ENCODE measurements at regions not wholly inside any gene's neighbourhood (a gene's known extent, or its start where the extent isn't known, plus 50 kb on each side); places are given as distances from the start of the nearest gene placed in this dataset.

GRCh38 chr9:79254900-79255650 lies 316.7 kb upstream of the TLE4 start:
- no peaks in the 10 kb centered on the region for H3K9me3 Mint-ChIP-seq
- H3K36me3 Mint-ChIP-seq, result no peaks in the 10 kb centered on the region
- POLR2A ChIA-PET, result no interaction called here
- no peaks in the 10 kb centered on the region for H3K4me1 Mint-ChIP-seq
- Histone ChIP-seq H3K9me3 (ENCODE audit: low read length) (no peaks in the 10 kb centered on the region), H3K27ac (ENCODE audit: low read depth, low read length) (no peak overlapping the region), H3K27me3 (ENCODE audit: insufficient read depth, low read length, poor library complexity, severe bottlenecking) (no peaks in the 10 kb centered on the region), H3K36me3 (ENCODE audit: insufficient read depth, low read length) (no peaks in the 10 kb centered on the region), H3K4me1 (ENCODE audit: insufficient read depth, low read length) (no peaks in the 10 kb centered on the region), H3K4me3 (ENCODE audit: low read length) (no peak overlapping the region)
- peaks cover 1 to 10% of the 10 kb centered on the region in 2 donors for H3K27me3 Mint-ChIP-seq
- H3K27ac Mint-ChIP-seq, result no peak overlapping the region
- no peak overlapping the region for H3K4me3 Mint-ChIP-seq
- CTCF ChIA-PET, result interaction anchor here (0.6 kb wide), 1 partner anchor 889 kb away, joined by 3 read pairs; no protein-coding TSS in a partner anchor
- DNase-seq, result no peak

- no peak for DNase-seq
- peaks cover 1 to 10% of the 10 kb centered on the region in 2 donors for H3K27me3 Mint-ChIP-seq
- H3K4me1 Mint-ChIP-seq, result no peaks in the 10 kb centered on the region
- no peak overlapping the region for H3K4me3 ChIP-seq (ENCODE audit: low read length)
- no peak overlapping the region for H3K27ac Mint-ChIP-seq
- H3K36me3 Mint-ChIP-seq, result no peaks in the 10 kb centered on the region
- H3K9me3 ChIP-seq (ENCODE audit: low read length), result no peaks in the 10 kb centered on the region
- ChIA-PET CTCF (no interaction called here), POLR2A (no interaction called here)
- H3K4me3 Mint-ChIP-seq, result no peak overlapping the region
- H3K27me3 ChIP-seq (ENCODE audit: insufficient read depth, low read length, poor library complexity, severe bottlenecking), result no peaks in the 10 kb centered on the region
- no peaks in the 10 kb centered on the region for H3K36me3 ChIP-seq (ENCODE audit: insufficient read depth, low read length)
- H3K27ac ChIP-seq (ENCODE audit: low read depth, low read length), result no peak overlapping the region
- no peaks in the 10 kb centered on the region for H3K9me3 Mint-ChIP-seq
- no peaks in the 10 kb centered on the region for H3K4me1 ChIP-seq (ENCODE audit: insufficient read depth, low read length)
Measured at GRCh38 chr9:79255651-79256260, 316.0 kb upstream of the TLE4 start.

- no peak for DNase-seq
- H3K4me3 Mint-ChIP-seq, result no peak overlapping the region
Measured at GRCh38 chr9:79256691-79257213, 315.0 kb upstream of the TLE4 start.

GRCh38 chr9:79257228-79257781 lies 314.5 kb upstream of the TLE4 start:
- H3K4me3 Mint-ChIP-seq, result no peak overlapping the region
- no peaks in the 10 kb centered on the region for H3K27me3 ChIP-seq (ENCODE audit: insufficient read depth, low read length, poor library complexity, severe bottlenecking)
- no peaks in the 10 kb centered on the region for H3K4me1 Mint-ChIP-seq
- no peak for DNase-seq
- no peak overlapping the region for H3K27ac Mint-ChIP-seq
- peaks cover 5 to 19% of the 10 kb centered on the region in 2 donors for H3K27me3 Mint-ChIP-seq
- H3K4me1 ChIP-seq (ENCODE audit: insufficient read depth, low read length), result no peaks in the 10 kb centered on the region
- ChIA-PET POLR2A (no interaction called here), CTCF (no interaction called here)
- H3K36me3 ChIP-seq (ENCODE audit: insufficient read depth, low read length), result no peaks in the 10 kb centered on the region
- no peak overlapping the region for H3K4me3 ChIP-seq (ENCODE audit: low read length)
- no peaks in the 10 kb centered on the region for H3K9me3 ChIP-seq (ENCODE audit: low read length)
- H3K27ac ChIP-seq (ENCODE audit: low read depth, low read length), result no peak overlapping the region
- H3K9me3 Mint-ChIP-seq, result no peaks in the 10 kb centered on the region
- no peaks in the 10 kb centered on the region for H3K36me3 Mint-ChIP-seq

More at GRCh38 chr9:79256691-79257213, 315.0 kb upstream of the TLE4 start:
- H3K4me3 ChIP-seq (ENCODE audit: low read length), result no peak overlapping the region
- H3K4me1 ChIP-seq (ENCODE audit: insufficient read depth, low read length), result no peaks in the 10 kb centered on the region
- ChIA-PET CTCF (no interaction called here), POLR2A (no interaction called here)
- Mint-ChIP-seq H3K27me3 (peaks cover 5 to 19% of the 10 kb centered on the region in 2 donors), H3K27ac (no peak overlapping the region), H3K36me3 (no peaks in the 10 kb centered on the region), H3K4me1 (no peaks in the 10 kb centered on the region), H3K9me3 (no peaks in the 10 kb centered on the region)
- no peaks in the 10 kb centered on the region for H3K36me3 ChIP-seq (ENCODE audit: insufficient read depth, low read length)
- H3K9me3 ChIP-seq (ENCODE audit: low read length), result no peaks in the 10 kb centered on the region
- H3K27me3 ChIP-seq (ENCODE audit: insufficient read depth, low read length, poor library complexity, severe bottlenecking), result no peaks in the 10 kb centered on the region
- no peak overlapping the region for H3K27ac ChIP-seq (ENCODE audit: low read depth, low read length)

GRCh38 chr9:79257790-79258351 lies 313.9 kb upstream of the TLE4 start:
- Histone ChIP-seq H3K4me3 (ENCODE audit: low read length) (no peak overlapping the region), H3K27me3 (ENCODE audit: insufficient read depth, low read length, poor library complexity, severe bottlenecking) (no peaks in the 10 kb centered on the region), H3K36me3 (ENCODE audit: insufficient read depth, low read length) (no peaks in the 10 kb centered on the region), H3K27ac (ENCODE audit: low read depth, low read length) (no peak overlapping the region), H3K9me3 (ENCODE audit: low read length) (no peaks in the 10 kb centered on the region), H3K4me1 (ENCODE audit: insufficient read depth, low read length) (no peaks in the 10 kb centered on the region)
- no peak overlapping the region for H3K4me3 Mint-ChIP-seq
- no peaks in the 10 kb centered on the region for H3K36me3 Mint-ChIP-seq
- no peak for DNase-seq
- H3K4me1 Mint-ChIP-seq, result no peaks in the 10 kb centered on the region
- peaks cover 5 to 20% of the 10 kb centered on the region in 2 donors for H3K27me3 Mint-ChIP-seq
- ChIA-PET CTCF (no interaction called here), POLR2A (no interaction called here)
- peaks cover 0 to 1% (median 0%) of the 10 kb centered on the region in 5 donors for H3K9me3 Mint-ChIP-seq
- no peak overlapping the region for H3K27ac Mint-ChIP-seq

- H3K27ac Mint-ChIP-seq, result no peak overlapping the region
- no peaks in the 10 kb centered on the region for H3K4me1 Mint-ChIP-seq
- CTCF ChIA-PET, result no interaction called here
Measured at GRCh38 chr9:79259858-79260257, 311.9 kb upstream of the TLE4 start.

GRCh38 chr9:79263628-79264027 lies 308.1 kb upstream of the TLE4 start:
- Mint-ChIP-seq H3K27ac (no peak overlapping the region), H3K4me3 (no peak overlapping the region), H3K27me3 (peaks cover 5 to 34% of the 10 kb centered on the region in 2 donors), H3K36me3 (no peaks in the 10 kb centered on the region), H3K9me3 (peaks cover 0 to 2% (median 0%) of the 10 kb centered on the region in 5 donors), H3K4me1 (no peaks in the 10 kb centered on the region)
- POLR2A ChIA-PET, result no interaction called here
- H3K27ac ChIP-seq (ENCODE audit: low read depth, low read length), result no peak overlapping the region
- H3K9me3 ChIP-seq (ENCODE audit: low read length), result no peaks in the 10 kb centered on the region
- no peaks in the 10 kb centered on the region for H3K4me1 ChIP-seq (ENCODE audit: insufficient read depth, low read length)
- CTCF ChIA-PET, result no interaction called here
- peaks cover 4% of the 10 kb centered on the region for H3K27me3 ChIP-seq (ENCODE audit: insufficient read depth, low read length, poor library complexity, severe bottlenecking)
- DNase-seq, result no peak
- no peak overlapping the region for H3K4me3 ChIP-seq (ENCODE audit: low read length)
- no peaks in the 10 kb centered on the region for H3K36me3 ChIP-seq (ENCODE audit: insufficient read depth, low read length)

More at GRCh38 chr9:79259858-79260257, 311.9 kb upstream of the TLE4 start:
- Histone ChIP-seq H3K27me3 (ENCODE audit: insufficient read depth, low read length, poor library complexity, severe bottlenecking) (peaks cover 4% of the 10 kb centered on the region), H3K36me3 (ENCODE audit: insufficient read depth, low read length) (no peaks in the 10 kb centered on the region), H3K27ac (ENCODE audit: low read depth, low read length) (no peak overlapping the region), H3K4me3 (ENCODE audit: low read length) (no peak overlapping the region), H3K4me1 (ENCODE audit: insufficient read depth, low read length) (no peaks in the 10 kb centered on the region), H3K9me3 (ENCODE audit: low read length) (no peaks in the 10 kb centered on the region)
- no peaks in the 10 kb centered on the region for H3K36me3 Mint-ChIP-seq
- POLR2A ChIA-PET, result no interaction called here
- H3K9me3 Mint-ChIP-seq, result peaks cover 0 to 2% (median 0%) of the 10 kb centered on the region in 5 donors
- H3K27me3 Mint-ChIP-seq, result peaks cover 5 to 31% of the 10 kb centered on the region in 2 donors
- no peak overlapping the region for H3K4me3 Mint-ChIP-seq
- no peak for DNase-seq

- Mint-ChIP-seq H3K4me3 (no peak overlapping the region), H3K9me3 (peaks cover 0 to 2% (median 0%) of the 10 kb centered on the region in 5 donors), H3K4me1 (no peaks in the 10 kb centered on the region), H3K36me3 (no peaks in the 10 kb centered on the region), H3K27me3 (peaks cover 5 to 31% of the 10 kb centered on the region in 2 donors), H3K27ac (no peak overlapping the region)
- POLR2A ChIA-PET, result no interaction called here
- CTCF ChIA-PET, result no interaction called here
- H3K27me3 ChIP-seq (ENCODE audit: insufficient read depth, low read length, poor library complexity, severe bottlenecking), result peaks cover 4% of the 10 kb centered on the region
- H3K36me3 ChIP-seq (ENCODE audit: insufficient read depth, low read length), result no peaks in the 10 kb centered on the region
- no peak overlapping the region for H3K4me3 ChIP-seq (ENCODE audit: low read length)
- H3K4me1 ChIP-seq (ENCODE audit: insufficient read depth, low read length), result no peaks in the 10 kb centered on the region
- no peak for DNase-seq
- H3K27ac ChIP-seq (ENCODE audit: low read depth, low read length), result no peak overlapping the region
- H3K9me3 ChIP-seq (ENCODE audit: low read length), result no peaks in the 10 kb centered on the region
Measured at GRCh38 chr9:79264041-79264440, 307.7 kb upstream of the TLE4 start.
